IPS DF 19.7 (cell line): ENCODE measurements at regions not wholly inside any gene's neighbourhood (a gene's known extent, or its start where the extent isn't known, plus 50 kb on each side); places are given as distances from the start of the nearest gene placed in this dataset.

Experiments
- DNase-seq: peaks from one replicate; pipeline ENCODE4 v3.0.0-alpha.2; 2013; ENCODE audit warnings: low read depth, low spot score

DNA sequence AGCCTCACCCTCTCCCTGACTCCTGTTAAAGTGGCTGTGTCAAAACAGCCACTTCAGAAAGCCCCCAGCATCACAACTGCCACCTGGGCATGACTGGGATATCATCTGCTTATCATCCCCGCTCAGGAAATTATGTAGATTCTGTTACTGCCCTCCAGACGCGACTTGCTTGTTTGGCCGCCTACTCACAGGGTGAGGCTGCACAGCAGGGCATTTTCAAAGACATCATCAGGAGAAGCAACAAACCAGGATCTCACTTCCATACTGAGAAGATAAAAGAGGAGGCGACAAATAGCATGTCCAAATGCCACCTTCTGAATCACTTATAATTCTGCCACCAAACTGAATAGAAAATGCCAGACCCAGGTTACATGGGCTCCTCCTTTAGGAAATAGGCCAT, 94.8 kb downstream of the MIS18A start:
- DNase-seq, result no peak

DNA sequence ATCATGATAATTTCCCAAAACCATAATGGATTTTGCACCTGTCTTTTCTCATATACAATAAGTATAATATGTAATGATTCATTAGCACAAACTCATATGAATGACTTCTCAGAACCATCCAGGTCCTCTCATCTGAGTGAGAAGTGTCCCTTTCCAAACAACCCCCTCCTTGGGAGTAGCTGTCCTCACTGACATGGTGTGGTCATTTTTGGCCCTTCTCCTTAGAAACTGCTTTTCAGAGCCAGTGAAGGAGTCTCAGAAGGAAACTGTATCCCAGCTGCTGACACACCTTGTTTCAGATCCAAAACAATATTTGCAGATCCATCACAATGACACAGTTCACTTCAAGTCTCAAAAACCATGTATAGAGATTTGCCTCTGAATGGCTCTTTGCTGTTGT, 95.5 kb downstream of the MIS18A start:
- no peak for DNase-seq

DNA sequence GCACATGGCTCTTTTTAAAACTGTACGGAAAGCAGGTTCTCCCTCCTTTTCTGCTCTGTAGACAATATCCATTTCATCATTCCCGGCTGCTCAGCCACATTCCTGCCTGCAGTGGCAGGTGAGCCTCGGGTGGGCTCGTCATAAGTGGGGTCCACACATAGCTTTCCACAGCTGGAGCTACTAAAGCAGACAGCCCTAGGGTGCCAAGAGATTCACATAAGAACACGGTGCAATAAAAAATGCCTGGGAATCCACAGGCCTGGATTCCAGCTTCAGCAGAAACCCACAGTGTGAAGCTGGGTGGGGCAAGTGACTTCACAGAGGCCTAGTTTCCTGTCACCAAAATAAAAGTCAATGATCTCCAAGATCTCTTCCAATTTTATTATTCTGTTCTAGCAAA, 96.4 kb downstream of the MIS18A start:
- no peak for DNase-seq

DNA sequence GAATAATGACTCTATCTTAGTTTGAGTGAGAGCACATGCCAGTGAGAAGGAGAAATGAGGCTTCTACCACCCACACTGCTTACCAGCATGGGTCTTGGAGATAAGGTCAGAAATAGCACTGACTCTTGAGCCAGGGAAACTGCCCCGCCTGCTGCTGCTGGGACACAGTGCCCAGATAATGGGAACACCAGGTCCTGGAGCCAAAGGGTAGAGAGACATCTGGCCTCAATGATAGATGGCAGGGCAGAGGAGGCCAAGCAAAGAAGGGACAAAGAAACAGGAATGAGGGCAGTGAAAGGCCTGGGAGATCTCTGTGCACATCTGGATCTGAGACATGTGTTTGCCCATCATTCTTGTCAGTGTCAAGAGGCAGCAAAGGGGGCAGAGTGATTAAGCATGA, 97.4 kb downstream of the MIS18A start:
- DNase-seq, result no peak

DNA sequence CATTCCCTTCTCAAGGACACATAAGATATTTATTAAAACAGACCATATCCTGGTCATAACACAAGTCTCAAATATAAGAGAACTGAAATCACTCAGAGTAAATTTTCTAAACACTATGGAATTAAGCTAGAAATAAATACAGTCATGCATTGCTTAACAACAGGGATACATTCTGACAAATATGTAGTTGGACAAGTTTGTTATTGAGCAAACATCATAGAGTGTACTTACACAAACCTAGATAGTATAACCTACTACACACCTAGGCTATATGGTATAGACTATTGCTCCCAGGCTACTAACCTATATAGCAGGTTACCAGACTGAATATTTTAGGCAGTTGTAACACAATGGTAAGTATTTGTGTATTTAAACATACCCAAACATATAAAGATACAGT, 104.0 kb downstream of the MIS18A start:
- DNase-seq, result no peak

DNA sequence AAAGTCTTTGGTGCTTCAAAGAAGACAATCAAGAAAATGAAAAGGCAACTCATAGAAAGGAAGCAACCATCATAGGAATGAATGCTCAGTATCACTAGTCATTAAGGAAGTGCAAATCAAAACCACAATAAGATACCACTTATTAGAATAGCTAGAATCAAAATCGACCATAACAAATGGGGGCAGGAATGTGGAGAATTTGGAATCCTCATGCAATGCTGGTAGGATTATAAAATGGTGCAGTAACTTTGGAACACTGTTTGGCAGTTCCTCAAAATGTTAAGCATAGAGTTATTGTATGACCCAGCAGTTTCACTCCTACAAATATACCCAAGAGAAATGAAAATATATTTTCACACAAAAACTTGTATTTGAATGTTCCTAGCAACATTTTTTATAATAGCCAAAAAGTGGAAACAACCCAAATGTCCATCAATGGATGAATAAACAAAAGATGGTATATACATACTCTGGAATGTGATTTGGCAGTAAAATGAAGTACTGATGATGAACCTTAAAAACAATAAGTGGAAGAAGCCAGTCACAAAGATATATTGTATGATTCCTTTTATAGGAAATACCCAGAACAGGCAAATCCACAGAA, 105.6 kb downstream of the MIS18A start:
- no peak for DNase-seq

DNA sequence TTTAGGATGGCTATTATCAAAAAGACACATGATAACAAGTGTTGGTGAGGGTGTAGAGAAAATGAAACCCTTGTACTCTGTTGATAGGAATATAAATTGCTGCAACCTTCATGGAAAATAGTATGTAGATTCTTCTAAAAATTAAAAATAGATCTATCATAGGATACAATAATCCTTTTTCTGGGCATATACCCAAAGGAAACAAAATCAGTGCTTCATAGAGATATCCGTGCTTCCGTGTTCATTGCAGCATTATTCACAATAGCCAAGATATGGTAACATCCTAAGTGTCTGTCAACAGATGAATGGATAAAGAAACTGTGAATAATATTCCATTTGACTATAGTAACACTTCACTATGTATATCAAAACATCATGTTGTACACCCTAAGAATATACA, 106.7 kb downstream of the MIS18A start:
- no peak for DNase-seq

DNA sequence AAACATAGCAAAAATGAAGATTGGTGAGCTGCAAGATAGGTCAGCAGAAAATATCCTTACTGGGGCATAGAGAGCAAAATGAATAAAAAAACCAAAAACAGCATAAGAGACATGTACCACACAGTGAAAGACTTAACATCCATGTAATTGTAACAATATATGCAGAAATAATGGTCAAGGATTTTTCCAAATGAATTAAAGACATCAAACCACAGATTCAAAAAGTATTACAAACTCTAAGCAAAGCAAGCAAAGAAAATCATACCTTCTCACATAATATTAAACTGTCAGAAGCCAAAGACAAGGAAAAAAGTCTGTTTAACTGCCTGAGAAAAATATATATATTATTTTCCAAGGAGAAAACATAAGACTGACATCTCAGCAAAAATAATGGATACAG, 111.3 kb downstream of the MIS18A start:
- no peak for DNase-seq

DNA sequence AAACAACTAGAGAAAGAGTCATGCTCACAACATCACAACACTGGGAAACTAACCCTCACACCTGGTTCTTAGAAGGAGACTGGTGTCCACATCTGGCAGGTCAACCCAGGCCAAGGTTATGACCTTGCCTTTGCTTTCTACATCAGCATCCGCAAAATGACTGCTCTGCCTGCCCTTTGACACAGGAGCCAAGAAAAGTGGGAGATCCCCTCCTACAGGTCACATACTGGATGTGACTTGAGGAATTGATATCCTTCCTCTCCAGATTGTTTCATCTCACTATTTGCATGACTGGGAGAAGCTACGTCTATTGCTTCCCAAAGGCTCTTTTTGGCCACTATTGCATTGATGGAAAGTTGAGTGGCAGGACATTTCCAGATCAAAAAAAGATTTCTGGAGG, 115.5 kb downstream of the MIS18A start:
- no peak for DNase-seq

DNA sequence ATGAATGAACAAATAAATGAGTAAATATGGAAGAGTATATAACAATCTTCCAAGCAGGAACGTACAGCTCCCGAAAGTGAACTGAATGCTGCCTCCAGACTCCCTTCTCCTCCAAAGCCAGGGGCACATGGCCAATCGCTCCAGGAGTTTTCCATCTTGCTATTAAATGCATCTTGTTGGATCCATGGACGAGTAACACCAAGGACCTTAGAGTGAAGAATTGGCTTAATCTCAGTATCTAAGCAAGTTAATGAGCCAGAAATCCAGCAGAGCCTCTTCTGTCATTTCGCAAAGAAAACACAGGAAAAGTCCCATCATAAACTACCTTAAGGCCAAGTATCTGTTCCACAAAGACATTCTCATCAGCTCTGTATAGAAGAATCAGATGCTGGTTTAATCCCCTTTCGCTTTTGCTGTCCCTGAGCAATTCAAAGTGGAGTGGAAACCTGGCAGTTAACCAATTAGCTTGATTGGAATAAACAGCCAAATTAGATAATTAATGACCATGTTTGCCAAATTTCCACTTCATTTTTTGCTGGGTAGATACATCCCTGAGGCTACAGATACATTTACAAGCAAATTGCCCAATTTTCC, 116.0 kb downstream of the MIS18A start:
- no peak for DNase-seq

DNA sequence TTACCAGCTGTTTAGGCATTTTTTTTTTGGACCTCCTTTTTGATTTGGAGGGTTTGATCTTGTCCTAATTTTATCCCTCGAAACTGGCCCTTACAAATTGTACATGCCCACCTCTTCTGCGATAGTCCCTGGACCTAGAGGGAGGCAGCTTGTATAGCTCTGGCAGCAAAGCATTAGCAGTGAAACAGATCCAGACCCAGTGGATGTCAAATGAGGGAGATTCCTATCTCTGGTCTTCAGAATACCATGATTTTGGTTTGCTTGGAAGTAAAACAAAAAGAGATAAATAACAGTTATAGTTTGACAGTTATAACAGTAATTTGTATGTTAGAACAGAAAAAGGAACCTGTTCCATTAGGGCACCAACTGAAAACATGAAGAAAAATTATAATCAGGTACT, 123.6 kb downstream of the MIS18A start:
- DNase-seq, result no peak

DNA sequence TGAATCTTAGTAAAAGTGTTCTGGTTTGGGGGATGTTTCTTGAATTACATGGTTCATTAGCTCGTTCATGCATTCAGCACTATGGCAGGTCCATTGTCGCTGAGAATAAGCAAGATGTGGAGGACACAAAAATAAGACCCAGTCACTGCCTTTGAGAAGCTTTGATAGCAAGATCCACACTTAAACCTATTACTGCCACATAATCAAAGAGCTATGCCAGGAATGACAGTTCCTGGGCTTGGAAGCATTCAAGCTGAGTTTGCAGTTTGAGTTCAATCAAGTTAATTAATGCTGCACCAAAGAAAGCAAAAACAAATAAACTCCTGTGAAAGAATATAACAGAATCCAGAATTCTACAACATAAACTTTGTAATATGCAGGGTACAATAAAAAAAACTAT, 131.8 kb downstream of the MIS18A start:
- DNase-seq, result no peak

DNA sequence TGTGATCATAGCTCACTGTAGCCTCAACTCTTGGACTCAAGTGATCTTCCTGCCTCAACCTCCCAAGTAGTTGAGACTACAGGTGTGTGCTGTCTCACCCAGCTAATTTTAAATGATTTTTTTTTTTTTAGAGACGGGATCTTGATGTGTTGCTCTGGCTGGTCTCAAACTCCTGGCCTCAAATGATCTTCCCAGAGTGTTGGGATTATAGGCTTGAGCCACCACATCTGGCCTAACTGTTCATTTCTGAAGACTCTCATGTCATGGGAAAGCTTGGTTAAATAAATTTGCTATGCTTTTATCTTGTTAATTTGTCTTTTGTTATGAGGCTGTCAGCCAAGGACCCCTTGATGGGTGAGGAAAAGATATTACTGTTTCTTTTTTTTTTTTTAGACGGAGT, 134.0 kb downstream of the MIS18A start:
- no peak for DNase-seq

DNA sequence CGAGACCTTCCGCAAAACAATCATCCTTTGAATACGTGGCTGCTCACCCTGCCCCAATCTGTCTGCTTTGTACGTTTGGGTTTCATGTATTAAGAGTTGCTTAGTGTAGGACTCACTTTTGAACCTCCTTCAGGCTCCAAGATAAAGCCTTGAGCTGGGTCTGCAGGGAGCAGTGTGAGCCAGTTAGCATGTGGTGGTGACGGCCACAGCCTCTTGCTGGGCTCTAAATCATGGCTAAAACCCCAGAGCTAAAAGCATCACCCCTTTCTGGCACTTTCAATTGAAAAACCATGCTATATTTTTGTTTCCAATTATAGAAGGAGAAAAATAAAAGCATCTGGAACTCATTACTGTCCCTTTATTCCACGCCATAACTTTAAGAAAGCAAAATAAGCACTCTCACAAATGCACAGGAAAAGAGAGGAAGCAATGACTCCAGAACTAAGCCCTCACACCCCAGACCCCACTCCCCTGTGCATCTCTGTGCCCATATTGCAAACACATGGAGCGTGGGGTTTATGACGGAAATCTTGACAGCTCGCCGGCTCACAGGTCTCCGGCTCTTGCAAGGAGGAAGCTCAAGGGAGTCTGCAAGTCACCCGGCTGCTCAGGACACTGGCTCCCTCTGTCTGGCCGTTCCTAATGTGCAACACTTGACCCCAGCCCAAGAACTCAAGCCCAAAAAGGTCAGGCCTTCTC, 135.5 kb downstream of the MIS18A start:
- DNase-seq, result no peak

DNA sequence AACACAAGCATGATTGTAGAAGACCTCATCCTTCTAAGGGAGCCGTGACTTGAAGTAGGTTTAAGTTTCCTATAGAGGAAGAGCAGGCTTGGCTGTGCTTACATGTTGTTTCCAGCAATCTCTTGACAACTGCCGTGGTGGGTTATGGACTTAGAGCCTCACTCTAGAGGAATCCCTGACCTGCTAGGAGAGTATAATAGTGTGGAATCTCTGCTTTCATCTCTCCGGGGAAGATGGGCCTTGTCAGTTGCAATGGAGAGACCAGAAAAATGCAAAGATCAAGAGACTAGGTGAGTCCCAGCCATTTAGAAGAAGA, 137.6 kb downstream of the MIS18A start:
- no peak for DNase-seq

DNA sequence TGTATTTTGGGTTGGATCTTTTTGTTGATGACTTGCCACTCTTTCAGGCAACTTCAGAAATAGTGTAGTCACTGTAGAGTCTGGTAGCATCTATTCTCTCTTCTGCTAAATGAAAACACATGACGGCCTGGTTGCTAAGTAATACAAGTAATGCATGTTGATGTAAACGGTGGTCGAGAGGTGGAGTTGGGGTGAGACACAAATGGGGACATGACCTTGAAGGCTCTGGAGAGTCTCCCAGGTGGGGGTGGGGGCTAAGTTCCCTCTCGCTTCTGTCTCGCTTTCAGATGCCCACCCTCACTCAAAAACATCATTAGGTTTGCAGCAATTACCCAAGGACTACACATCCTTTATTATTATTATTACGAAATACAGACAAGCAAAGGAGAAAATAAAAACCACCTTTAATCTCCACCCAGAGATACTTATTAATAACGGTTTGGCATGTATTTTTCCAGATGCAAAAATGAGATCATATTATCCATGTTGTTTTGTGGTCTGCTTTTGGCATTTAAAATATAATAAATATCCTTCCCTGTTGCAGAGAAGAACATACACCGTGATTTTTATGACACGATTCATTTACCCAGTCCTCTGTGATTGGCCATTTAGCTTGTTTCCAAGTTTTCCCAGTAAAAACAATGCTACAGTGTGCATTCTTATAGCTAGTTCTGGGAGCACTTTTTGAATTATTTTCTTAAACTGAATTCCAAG, 138.1 kb downstream of the MIS18A start:
- DNase-seq, result no peak

DNA sequence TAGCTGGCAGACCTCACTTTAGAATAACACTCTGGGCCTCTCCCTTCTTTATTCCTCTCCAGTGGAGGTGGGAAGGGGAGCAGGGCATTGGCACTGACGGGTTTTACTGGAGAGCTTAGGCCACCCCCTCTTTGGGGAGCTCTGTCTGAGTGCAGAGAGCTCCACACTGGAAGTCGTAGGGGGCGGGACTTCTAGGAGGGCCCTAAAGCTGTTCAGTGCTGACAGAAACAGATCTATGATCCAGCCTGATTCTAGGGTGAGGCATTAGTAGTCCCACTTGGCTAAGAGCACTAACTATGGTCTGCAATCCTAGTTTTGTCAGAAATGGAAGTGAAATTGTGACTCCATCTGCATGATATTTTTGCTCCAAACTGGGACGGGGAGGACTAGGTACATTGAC, 138.7 kb downstream of the MIS18A start:
- DNase-seq, result no peak

DNA sequence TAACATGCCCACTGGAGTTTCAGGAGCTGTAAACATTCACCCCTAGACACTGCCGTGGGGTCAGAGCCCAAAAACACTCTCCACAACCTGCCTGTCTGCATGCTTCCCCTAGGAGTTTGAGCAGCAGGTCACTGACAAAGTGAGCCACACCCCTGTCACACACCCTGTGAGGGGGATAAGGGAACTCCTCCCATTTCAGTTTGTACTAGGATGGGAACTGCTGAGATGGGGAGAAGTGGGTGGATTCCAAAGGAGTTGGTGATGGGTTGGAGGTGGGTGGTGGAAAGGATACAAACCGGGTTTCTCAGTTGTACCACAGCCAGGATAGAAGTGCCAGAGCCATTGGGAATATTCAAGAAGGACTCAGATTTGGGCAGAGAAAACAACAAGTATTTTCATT, 140.2 kb downstream of the MIS18A start:
- DNase-seq, result no peak

DNA sequence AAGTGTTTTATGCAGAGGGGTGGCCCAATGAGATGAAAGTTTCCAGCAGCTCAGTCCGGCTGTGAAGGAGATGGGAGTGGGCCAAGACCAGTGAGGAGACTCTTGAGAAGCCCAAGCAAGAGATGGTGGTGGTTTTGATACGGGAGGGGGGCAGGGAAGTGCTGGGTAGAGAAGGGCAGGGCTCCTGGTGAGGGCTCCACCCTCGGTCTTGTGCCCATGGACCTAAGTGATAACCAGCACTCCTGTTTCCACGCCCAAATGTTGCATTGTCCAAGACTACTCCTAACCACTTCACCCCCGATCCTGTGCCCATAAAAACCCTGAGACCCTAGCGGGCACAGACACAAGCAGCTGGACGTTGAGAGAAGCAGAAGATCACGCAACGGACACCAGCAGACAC, 140.9 kb downstream of the MIS18A start:
- DNase-seq, result no peak

DNA sequence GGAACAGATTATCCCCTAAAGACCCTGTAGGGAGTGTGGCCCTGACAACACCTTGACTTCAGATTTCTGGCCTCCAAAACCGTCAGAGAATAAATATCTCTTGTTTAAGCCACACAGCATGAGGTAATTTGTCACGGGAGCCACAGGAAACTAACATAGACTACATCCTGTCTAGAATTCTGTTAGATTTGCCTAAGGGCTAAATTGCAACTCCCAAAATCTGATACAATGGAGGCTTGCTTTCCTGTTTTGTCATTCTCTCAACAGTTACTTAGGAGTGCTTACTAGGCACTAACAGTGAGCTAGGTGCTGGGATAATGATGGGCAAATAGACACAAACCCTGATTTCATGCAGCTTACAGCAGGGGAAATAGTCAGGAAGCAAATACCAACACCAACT, 141.6 kb downstream of the MIS18A start:
- no peak for DNase-seq

DNA sequence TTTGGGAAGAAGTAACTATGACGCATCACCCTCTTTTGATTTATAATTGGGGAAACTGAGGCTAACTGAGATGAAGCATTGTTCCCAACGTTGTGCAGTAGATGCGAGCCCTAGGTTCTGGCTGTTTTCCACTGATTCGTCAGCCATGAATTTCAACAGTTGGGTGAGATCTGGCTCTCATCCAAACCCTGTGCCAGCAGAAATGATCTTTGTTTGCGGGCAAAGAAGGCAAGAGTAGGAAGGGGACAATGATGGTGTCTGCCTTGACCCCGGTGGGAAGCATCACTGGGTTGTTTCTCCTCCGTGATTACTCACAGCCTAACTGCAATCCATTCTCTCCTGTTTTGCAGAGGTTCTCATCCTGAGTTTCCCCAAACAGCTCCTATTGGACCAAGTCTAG, 142.3 kb downstream of the MIS18A start:
- no peak for DNase-seq

DNA sequence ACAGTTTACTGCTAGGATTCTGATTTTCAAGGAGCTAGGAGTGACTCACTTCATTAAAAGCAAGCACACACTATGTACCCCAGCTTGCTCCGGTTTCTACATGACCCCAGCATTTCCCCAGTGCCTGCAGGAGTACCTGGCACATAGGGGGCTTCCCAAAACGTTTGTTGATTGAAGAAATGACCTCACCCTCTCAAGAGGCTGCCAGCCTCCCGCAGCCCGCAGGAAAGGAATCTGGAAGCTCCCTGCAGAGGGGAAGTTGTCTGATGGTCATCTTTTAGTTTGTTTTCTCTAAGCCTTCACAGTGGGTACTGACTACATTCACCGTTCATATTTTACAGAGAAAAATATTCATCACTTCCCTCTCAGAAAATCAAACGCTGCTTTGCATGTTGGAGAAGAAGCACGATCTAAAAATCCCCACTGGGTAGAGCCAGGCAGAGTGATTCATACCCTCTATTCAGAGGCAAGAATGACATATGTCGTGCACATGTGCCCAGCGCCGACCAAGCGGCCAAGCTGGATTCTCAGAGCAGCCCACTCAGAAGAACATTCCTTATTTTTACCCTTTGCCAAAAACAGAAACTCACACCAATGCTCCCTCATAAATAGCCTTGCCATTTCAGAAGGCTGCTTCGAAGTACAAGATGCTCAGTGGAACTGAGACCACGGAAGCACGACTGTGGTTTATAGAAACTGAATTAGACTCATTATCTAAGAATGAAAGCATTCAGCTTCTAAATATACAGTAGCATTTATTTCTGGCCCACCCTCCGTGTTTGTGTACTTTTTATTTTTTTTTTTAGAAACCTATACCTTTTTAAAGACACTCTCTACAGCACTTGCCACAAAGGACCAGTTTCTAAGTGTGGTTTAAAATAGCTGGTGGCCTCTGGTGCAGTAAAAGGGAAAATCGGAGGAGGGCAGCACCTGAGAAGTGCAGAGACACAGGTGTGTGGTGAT, 143.2 kb downstream of the MIS18A start:
- DNase-seq, result no peak
